HG03575 (cell line): ENCODE measurements at regions not wholly inside any gene's neighbourhood (a gene's known extent, or its start where the extent isn't known, plus 50 kb on each side); places are given as distances from the start of the nearest gene placed in this dataset.

Experiments
- ATAC-seq: cut with Tn5 transposase; IDR thresholded peaks from one replicate; pipeline ENCODE4 v1.9.1; 2021; ENCODE audit not compliant: unreplicated experiment, insufficient number of reproducible peaks, low FRiP score; ENCODE audit errors: extremely low read depth

- ATAC-seq = no peak
Observed at GRCh38 chr9:87213948-87214347, 266.6 kb upstream of the GAS1 start.

- no peak for ATAC-seq
Observed at GRCh38 chr9:87214991-87215390, 267.7 kb upstream of the GAS1 start.

GRCh38 chr9:87216036-87216435 lies 268.7 kb upstream of the GAS1 start:
- no peak for ATAC-seq

GRCh38 chr9:87216897-87217455 lies 269.7 kb upstream of the GAS1 start:
- ATAC-seq = no peak

GRCh38 chr9:87223392-87224246 lies 274.0 kb upstream of the DAPK1 start:
- ATAC-seq = no peak

GRCh38 chr9:87226896-87227295 lies 270.8 kb upstream of the DAPK1 start:
- ATAC-seq = no peak

- no peak for ATAC-seq
Observed at GRCh38 chr9:87227456-87227855, 270.2 kb upstream of the DAPK1 start.

GRCh38 chr9:87229108-87229507 lies 268.6 kb upstream of the DAPK1 start:
- no peak for ATAC-seq

GRCh38 chr9:87233431-87233830 lies 264.2 kb upstream of the DAPK1 start:
- no peak for ATAC-seq

- ATAC-seq = no peak
Observed at GRCh38 chr9:87233899-87234455, 263.7 kb upstream of the DAPK1 start.

GRCh38 chr9:87234854-87235253 lies 262.8 kb upstream of the DAPK1 start:
- no peak for ATAC-seq

GRCh38 chr9:87236546-87236945 lies 261.1 kb upstream of the DAPK1 start:
- no peak for ATAC-seq

- no peak for ATAC-seq
Observed at GRCh38 chr9:87237336-87237735, 260.3 kb upstream of the DAPK1 start.

- no peak for ATAC-seq
Observed at GRCh38 chr9:87238545-87238944, 259.1 kb upstream of the DAPK1 start.

GRCh38 chr9:87239312-87239711 lies 258.4 kb upstream of the DAPK1 start:
- no peak for ATAC-seq

- no peak for ATAC-seq
Observed at GRCh38 chr9:87243602-87244001, 254.1 kb upstream of the DAPK1 start.

- no peak for ATAC-seq
Observed at GRCh38 chr9:87245271-87245670, 252.4 kb upstream of the DAPK1 start.

- no peak for ATAC-seq
Observed at GRCh38 chr9:87247097-87247496, 250.6 kb upstream of the DAPK1 start.

GRCh38 chr9:87249029-87249428 lies 248.6 kb upstream of the DAPK1 start:
- ATAC-seq = no peak

- ATAC-seq = no peak
Observed at GRCh38 chr9:87250205-87250604, 247.5 kb upstream of the DAPK1 start.
